OCI-LY1 (cell line): ENCODE measurements at regions not wholly inside any gene's neighbourhood (a gene's known extent, or its start where the extent isn't known, plus 50 kb on each side); places are given as distances from the start of the nearest gene placed in this dataset.

Experiments used
- EZH2 ChIP-seq: fragments of 200-600 bp; sonication (generic), shearing (Covaris generic); IDR thresholded peaks from 2 replicates; pipeline ENCODE4 v1.8.0; 2017; ENCODE audit warnings: borderline replicate concordance, mixed run types, mild to moderate bottlenecking, antibody characterized with exemption, low read length, moderate library complexity, mixed read lengths
- TF ChIP-seq, protein P1 (sequence below): fragments of 200-600 bp; sonication (generic), shearing (Covaris generic); IDR thresholded peaks from 2 replicates; pipeline ENCODE4 v1.5.1; 2017; ENCODE audit warnings: mild to moderate bottlenecking, antibody characterized with exemption, low read length, moderate library complexity, mixed read lengths

DNA sequence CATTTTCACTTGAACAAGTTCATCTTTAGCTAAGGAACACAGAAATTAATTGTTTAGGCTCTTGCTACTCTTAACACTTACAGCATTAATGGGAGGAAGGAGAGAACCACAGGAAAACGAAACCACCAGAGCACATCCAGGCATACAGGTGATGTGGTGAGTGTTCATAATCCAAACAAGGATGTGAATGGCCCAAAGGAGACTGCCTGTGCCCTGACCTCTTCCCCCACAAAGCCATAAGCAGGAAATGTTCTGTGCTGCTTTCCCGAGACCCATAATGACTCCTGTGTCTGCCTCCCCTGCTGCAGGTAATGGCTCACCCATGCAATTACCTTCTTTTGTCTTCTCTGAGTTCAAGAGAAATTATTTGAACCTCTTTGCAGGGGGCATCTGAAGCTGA lies 295.9 kb upstream of the LINC00305 start:
- TF ChIP-seq, protein P1, sequence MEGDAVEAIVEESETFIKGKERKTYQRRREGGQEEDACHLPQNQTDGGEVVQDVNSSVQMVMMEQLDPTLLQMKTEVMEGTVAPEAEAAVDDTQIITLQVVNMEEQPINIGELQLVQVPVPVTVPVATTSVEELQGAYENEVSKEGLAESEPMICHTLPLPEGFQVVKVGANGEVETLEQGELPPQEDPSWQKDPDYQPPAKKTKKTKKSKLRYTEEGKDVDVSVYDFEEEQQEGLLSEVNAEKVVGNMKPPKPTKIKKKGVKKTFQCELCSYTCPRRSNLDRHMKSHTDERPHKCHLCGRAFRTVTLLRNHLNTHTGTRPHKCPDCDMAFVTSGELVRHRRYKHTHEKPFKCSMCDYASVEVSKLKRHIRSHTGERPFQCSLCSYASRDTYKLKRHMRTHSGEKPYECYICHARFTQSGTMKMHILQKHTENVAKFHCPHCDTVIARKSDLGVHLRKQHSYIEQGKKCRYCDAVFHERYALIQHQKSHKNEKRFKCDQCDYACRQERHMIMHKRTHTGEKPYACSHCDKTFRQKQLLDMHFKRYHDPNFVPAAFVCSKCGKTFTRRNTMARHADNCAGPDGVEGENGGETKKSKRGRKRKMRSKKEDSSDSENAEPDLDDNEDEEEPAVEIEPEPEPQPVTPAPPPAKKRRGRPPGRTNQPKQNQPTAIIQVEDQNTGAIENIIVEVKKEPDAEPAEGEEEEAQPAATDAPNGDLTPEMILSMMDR = no peak
- TF ChIP-seq EZH2 = no peak
